K562 (cell line): ENCODE measurements at regions not wholly inside any gene's neighbourhood (a gene's known extent, or its start where the extent isn't known, plus 50 kb on each side); places are given as distances from the start of the nearest gene placed in this dataset.

Source experiments
- ATAC-seq: fragments of 200-7000 bp; cut with Tn5 transposase; 3 replicates; pipeline ENCODE4 v1.9.1; 2020; ENCODE audit warnings: moderate library complexity
- BruUV-seq: library from RNA; stranded (reverse); fragments of 400-500 nt; replicated peaks from 2 replicates; lab custom pipeline; 2021; lab: Mats Ljungman, UMichigan
- CTCF ChIA-PET: fragments of 300-600 bp; formaldehyde crosslinking; extraction: SDS; loops from one replicate; lab custom pipeline; 2021; ENCODE audit warnings: low intra/inter-chr PET ratio; lab: Yijun Ruan, JAX
- POLR2A ChIA-PET: fragments of 300-600, 350-650 bp; sonication (Branson Sonifier 250); formaldehyde crosslinking; extraction: SDS; loops from one replicate; lab custom pipeline; 2021; ENCODE audit warnings: antibody characterized with exemption, inconsistent platforms; lab: Yijun Ruan, JAX
- DNase-seq, 4 experiments: peaks; one replicate each; pipeline versions ENCODE4 v3.0.0 to v3.0.0-alpha.2; 2011 to 2018; ENCODE audit warnings: low spot score in 3 of 4, mixed read lengths in 3 of 4; ENCODE audit errors: extremely low read depth in 1 of 4
- FAIRE-seq: peaks from 2 replicates; lab custom pipeline; 2011; peaks lifted over from hg19 to GRCh38; lab: Jason Lieb, UNC
- H2AFZ ChIP-seq: 2 replicates; pipeline ENCODE4 v1.6.0; 2011; ENCODE audit warnings: low read depth, low read length, control low read depth, inconsistent platforms
- H3K27ac ChIP-seq: fragments of 200-600 bp; 3 replicates; pipeline ENCODE4 v1.8.0; 2011; ENCODE audit warnings: low read depth, mild to moderate bottlenecking, control low read depth, inconsistent platforms, low read length, moderate library complexity, mixed read lengths; ENCODE audit errors: extremely low read depth
- H3K27me3 ChIP-seq, 2 experiments: fragments of 300-600 bp in 1 of 2; 2 replicates in 1 of 2; 3 replicates in 1 of 2; pipeline versions ENCODE4 v1.6.0 to v1.8.0; 2011; ENCODE audit warnings: inconsistent platforms in 2 of 2, low read length in 2 of 2, mild to moderate bottlenecking in 1 of 2, mixed read lengths in 1 of 2, moderate library complexity in 1 of 2; ENCODE audit not compliant: control insufficient read depth in 2 of 2, insufficient read depth in 2 of 2
- H3K36me3 ChIP-seq: fragments of 300-600 bp; 3 replicates; pipeline ENCODE4 v1.8.0; 2011; ENCODE audit warnings: mild to moderate bottlenecking, low read length, inconsistent platforms; ENCODE audit not compliant: control insufficient read depth, insufficient read depth
- H3K4me1 ChIP-seq, 2 experiments: fragments of 200-600 bp in 1 of 2; replicated peaks in 1 of 2; 2 replicates in 1 of 2; 3 replicates in 1 of 2; pipeline versions ENCODE4 v1.5.1 to v1.8.0; 2011; ENCODE audit warnings: inconsistent platforms in 2 of 2, low read length in 2 of 2, mild to moderate bottlenecking in 1 of 2, mixed read lengths in 1 of 2, moderate library complexity in 1 of 2; ENCODE audit not compliant: control insufficient read depth in 2 of 2, insufficient read depth in 2 of 2
- H3K4me2 ChIP-seq: 2 replicates; pipeline ENCODE4 v1.6.1; 2011; ENCODE audit warnings: low read length, control low read depth, inconsistent platforms, mixed read lengths; ENCODE audit not compliant: insufficient read depth
- H3K4me3 ChIP-seq: fragments of 200-600 bp; sonication (generic), shearing (Covaris generic); 2 replicates; pipeline ENCODE4 v1.5.1; 2016; ENCODE audit warnings: control low read depth, inconsistent platforms
- H3K79me2 ChIP-seq: fragments of 200-600 bp; 3 replicates; pipeline ENCODE4 v1.8.0; 2011; ENCODE audit warnings: low read length, inconsistent platforms; ENCODE audit not compliant: control insufficient read depth, insufficient read depth
- H3K9ac ChIP-seq, 2 experiments: 2 replicates each; pipeline versions ENCODE4 v1.6.0 to v1.6.1; 2011; ENCODE audit warnings: low read depth in 2 of 2, low read length in 2 of 2, control low read depth in 1 of 2, inconsistent platforms in 1 of 2, mild to moderate bottlenecking in 1 of 2, mixed read lengths in 1 of 2; ENCODE audit not compliant: insufficient read depth in 1 of 2
- H3K9me1 ChIP-seq: one replicate; pipeline ENCODE4 v1.6.0; 2011; ENCODE audit warnings: inconsistent platforms, mild to moderate bottlenecking, low read length, moderate library complexity; ENCODE audit not compliant: control insufficient read depth, insufficient read depth
- H3K9me3 ChIP-seq: replicated peaks from 2 replicates; pipeline ENCODE4 v1.5.1; 2011; ENCODE audit warnings: low read depth, low read length, inconsistent platforms; ENCODE audit not compliant: control insufficient read depth, insufficient read depth
- H4K20me1 ChIP-seq: replicated peaks from 2 replicates; pipeline ENCODE4 v1.6.1; 2011; ENCODE audit warnings: low read length, inconsistent platforms, mixed read lengths; ENCODE audit not compliant: control insufficient read depth, insufficient read depth
- CBX8 ChIP-seq: fragments of 200-600 bp; sonication (generic); IDR thresholded peaks from 2 replicates; pipeline ENCODE4 v1.6.1; 2012; ENCODE audit warnings: borderline replicate concordance, mixed run types, low read depth, mild to moderate bottlenecking, moderate library complexity, mixed read lengths, low read length, control low read depth, inconsistent platforms; ENCODE audit not compliant: poor library complexity, severe bottlenecking; ENCODE audit errors: extremely low read depth
- DPF2 ChIP-seq: fragments of 450-650 bp; IDR thresholded peaks from 2 replicates; pipeline ENCODE4 v1.6.1; 2016
- GATA2 ChIP-seq: sonication (generic); formaldehyde crosslinking; IDR thresholded peaks from 2 replicates; pipeline ENCODE4 v1.4.0; 2020; ENCODE audit warnings: mild to moderate bottlenecking, missing genetic modification reagents
- GTF2B ChIP-seq: IDR thresholded peaks from 2 replicates; pipeline ENCODE4 v1.6.1; 2011; ENCODE audit not compliant: insufficient read length; ENCODE audit errors: extremely low read depth
- PHF20 ChIP-seq: fragments of 450-650 bp; IDR thresholded peaks from 2 replicates; pipeline ENCODE4 v1.6.1; 2018; ENCODE audit not compliant: partially characterized antibody
- POU5F1 ChIP-seq: fragments of 150-350 bp; IDR thresholded peaks from 2 replicates; pipeline ENCODE4 v1.6.1; 2014; ENCODE audit warnings: borderline replicate concordance, low read length, low read depth, mild to moderate bottlenecking; ENCODE audit not compliant: partially characterized antibody
- SP1 ChIP-seq: sonication (generic); formaldehyde crosslinking; IDR thresholded peaks from 2 replicates; pipeline ENCODE4 v1.8.1; 2022; ENCODE audit warnings: mild to moderate bottlenecking, missing genetic modification reagents
- TCF15 ChIP-seq: fragments of 250-450 bp; sonication (Bioruptor Pico); IDR thresholded peaks from 2 replicates; pipeline ENCODE4 v1.8.0; 2022; ENCODE audit warnings: moderate library complexity, mild to moderate bottlenecking, inconsistent platforms
- TCF7L2 ChIP-seq: fragments of 150-350 bp; IDR thresholded peaks from 2 replicates; pipeline ENCODE4 v1.6.1; 2016; ENCODE audit warnings: low read depth, mild to moderate bottlenecking, low read length, moderate library complexity
- TEAD4 ChIP-seq, 2 experiments: sonication (generic) in 1 of 2; formaldehyde crosslinking in 1 of 2; IDR thresholded peaks; 2 replicates each; pipeline versions ENCODE4 v1.6.1 to v1.8.0; 2012 to 2022; ENCODE audit warnings: borderline replicate concordance in 1 of 2, inconsistent platforms in 1 of 2, low read length in 1 of 2, mild to moderate bottlenecking in 1 of 2, missing genetic modification reagents in 1 of 2
- ZNF124 ChIP-seq: sonication (generic); formaldehyde crosslinking; IDR thresholded peaks from 2 replicates; pipeline ENCODE4 v1.8.1; 2022; ENCODE audit warnings: missing genetic modification reagents
- WGBS: fragments of 100-300 bp; shearing (Covaris generic); methylation state at CpG from one replicate; pipeline ENCODE4 v1.1.6; 2016; ENCODE audit warnings: low coverage, mixed read lengths; ENCODE audit not compliant: insufficient coverage; ENCODE audit errors: missing lambda C conversion rate; 5-methylcytosine and 5-hydroxymethylcytosine counted together
- in situ Hi-C: fragments of 300-500 bp; cut with MboI; formaldehyde crosslinking; loops from 4 replicates; pipeline ENCODE4 v1.15.0; 2018; ENCODE audit warnings: inconsistent platforms, mixed read lengths
- intact Hi-C: fragments of 100-400 bp; cut with micrococcal nuclease; formaldehyde crosslinking; loops from 2 replicates; pipeline ENCODE4 v1.14.2; 2022
- TF ChIP-seq, protein P1 (sequence below): fragments of 450-650 bp; IDR thresholded peaks from 2 replicates; pipeline ENCODE4 v1.7.1; 2018; ENCODE audit warnings: mild to moderate bottlenecking, low read depth; ENCODE audit not compliant: partially characterized antibody

DNA sequence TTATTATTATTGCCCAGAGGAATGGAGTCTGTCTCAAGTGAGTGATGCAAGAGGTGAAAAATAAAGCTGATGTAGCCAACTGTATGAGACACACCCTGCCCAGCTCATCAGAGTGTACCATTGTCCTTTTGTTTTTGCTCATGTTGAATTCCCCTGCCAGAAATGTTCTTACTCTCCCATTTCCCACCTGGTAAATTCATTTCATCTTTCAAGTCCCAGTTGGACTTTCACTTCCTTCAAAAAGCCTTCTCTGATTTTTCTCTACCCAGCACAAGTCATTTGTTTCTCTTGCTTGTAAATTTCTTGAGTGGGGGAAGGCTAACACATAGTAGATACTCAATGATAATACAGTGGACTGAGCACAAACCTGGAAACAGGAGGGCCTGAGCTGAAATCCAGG lies 394.5 kb upstream of the ZNF462 start (continued):
- TF ChIP-seq GTF2B: no peak
- no peak for TF ChIP-seq SP1 (CRISPR knock-in tag)
- TF ChIP-seq ZNF124: no peak
- no peak for TF ChIP-seq GATA2 (CRISPR knock-in tag)

DNA sequence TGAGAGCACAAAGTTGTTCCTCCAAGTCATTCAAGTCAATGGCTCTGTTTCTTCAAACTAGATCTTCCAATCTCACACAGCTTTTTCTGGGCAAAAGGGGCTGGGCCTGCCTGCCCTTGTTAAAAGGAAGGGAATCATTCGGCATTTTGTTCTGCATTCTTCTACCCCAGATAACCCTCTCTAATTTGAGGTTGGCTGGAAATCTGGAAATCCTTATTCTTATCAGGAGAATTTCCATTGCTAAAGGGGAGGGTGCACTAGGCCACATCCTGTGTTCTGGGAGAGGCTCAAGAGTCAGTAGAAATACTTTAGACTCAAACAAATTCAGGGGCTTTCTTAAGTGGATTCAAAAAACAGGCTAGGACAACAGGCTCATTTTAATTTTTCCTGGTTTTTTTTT lies 384.7 kb upstream of the ZNF462 start:
- no TSS peak for BruUV-seq
- no peak overlapping the region for H2AFZ ChIP-seq
- POLR2A ChIA-PET: no interaction called here
- no peaks in the 10 kb centered on the region for H3K27me3 ChIP-seq
- 0% methylated on average over 1 of the region's 1 CpG for WGBS
- no peak for FAIRE-seq
- no peaks in the 10 kb centered on the region for H3K36me3 ChIP-seq
- H3K9me3 ChIP-seq: no peaks in the 10 kb centered on the region
- no peaks in the 10 kb centered on the region for H3K9me1 ChIP-seq
- H3K79me2 ChIP-seq: no peaks in the 10 kb centered on the region
- DNase-seq: no peak
- no peak overlapping the region for H3K27ac ChIP-seq
- TF ChIP-seq PHF20: no peak
- TF ChIP-seq, protein P1, sequence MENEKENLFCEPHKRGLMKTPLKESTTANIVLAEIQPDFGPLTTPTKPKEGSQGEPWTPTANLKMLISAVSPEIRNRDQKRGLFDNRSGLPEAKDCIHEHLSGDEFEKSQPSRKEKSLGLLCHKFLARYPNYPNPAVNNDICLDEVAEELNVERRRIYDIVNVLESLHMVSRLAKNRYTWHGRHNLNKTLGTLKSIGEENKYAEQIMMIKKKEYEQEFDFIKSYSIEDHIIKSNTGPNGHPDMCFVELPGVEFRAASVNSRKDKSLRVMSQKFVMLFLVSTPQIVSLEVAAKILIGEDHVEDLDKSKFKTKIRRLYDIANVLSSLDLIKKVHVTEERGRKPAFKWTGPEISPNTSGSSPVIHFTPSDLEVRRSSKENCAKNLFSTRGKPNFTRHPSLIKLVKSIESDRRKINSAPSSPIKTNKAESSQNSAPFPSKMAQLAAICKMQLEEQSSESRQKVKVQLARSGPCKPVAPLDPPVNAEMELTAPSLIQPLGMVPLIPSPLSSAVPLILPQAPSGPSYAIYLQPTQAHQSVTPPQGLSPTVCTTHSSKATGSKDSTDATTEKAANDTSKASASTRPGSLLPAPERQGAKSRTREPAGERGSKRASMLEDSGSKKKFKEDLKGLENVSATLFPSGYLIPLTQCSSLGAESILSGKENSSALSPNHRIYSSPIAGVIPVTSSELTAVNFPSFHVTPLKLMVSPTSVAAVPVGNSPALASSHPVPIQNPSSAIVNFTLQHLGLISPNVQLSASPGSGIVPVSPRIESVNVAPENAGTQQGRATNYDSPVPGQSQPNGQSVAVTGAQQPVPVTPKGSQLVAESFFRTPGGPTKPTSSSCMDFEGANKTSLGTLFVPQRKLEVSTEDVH: no peak
- TF ChIP-seq TEAD4 (IDR thresholded peaks at IDR 0.05; ENCODE audit: low read length): no peak
- no peak for TF ChIP-seq TEAD4 (CRISPR knock-in tag; IDR thresholded peaks at IDR 0.05; ENCODE audit: borderline replicate concordance)
- no peak for TF ChIP-seq POU5F1
- TF ChIP-seq CBX8: no peak
- no peak for TF ChIP-seq TCF7L2
- no peak for TF ChIP-seq TCF15 (CRISPR knock-in tag)
- TF ChIP-seq DPF2: no peak
- H3K4me2 ChIP-seq: no peak overlapping the region
- CTCF ChIA-PET: no interaction called here
- H3K4me1 ChIP-seq: no peaks in the 10 kb centered on the region
- no peak overlapping the region for H3K4me3 ChIP-seq
- H4K20me1 ChIP-seq: no peaks in the 10 kb centered on the region
- intact Hi-C loops: no loop called here
- ATAC-seq: no peak
- in situ Hi-C loops: no loop called here
- no peak overlapping the region for H3K9ac ChIP-seq
